Activated gamma-delta T cell treated with Interleukin-2 at 50 U/mL for 16 hours (primary cell): ENCODE measurements at regions not wholly inside any gene's neighbourhood (a gene's known extent, or its start where the extent isn't known, plus 50 kb on each side); places are given as distances from the start of the nearest gene placed in this dataset.

Source experiments
- DNase-seq: peaks from one replicate; pipeline ENCODE4 v3.0.0-alpha.2; 2020

GRCh38 chr4:54988655-54989054, 136.7 kb downstream of the KDR start:
- no peak for DNase-seq

GRCh38 chr4:54986095-54986846, 139.1 kb downstream of the KDR start:
- DNase-seq: no peak

GRCh38 chr4:54976682-54977081, 148.7 kb downstream of the KDR start:
- DNase-seq: no peak

GRCh38 chr4:54976031-54976430, 149.4 kb downstream of the KDR start:
- DNase-seq: no peak

- no peak for DNase-seq
These were observed 151.6 kb downstream of the KDR start for GRCh38 chr4:54973784-54974183.

GRCh38 chr4:54971474-54971950, 153.9 kb downstream of the KDR start:
- no peak for DNase-seq

GRCh38 chr4:54967289-54967688, 158.1 kb downstream of the KDR start:
- no peak for DNase-seq

GRCh38 chr4:54961357-54961975, 163.9 kb downstream of the KDR start:
- DNase-seq: no peak

GRCh38 chr4:54959651-54960116, 165.7 kb downstream of the KDR start:
- no peak for DNase-seq

- no peak for DNase-seq
These were observed 166.3 kb downstream of the KDR start for GRCh38 chr4:54959131-54959530.

GRCh38 chr4:54958236-54958635, 167.2 kb downstream of the KDR start:
- no peak for DNase-seq

- no peak for DNase-seq
These were observed 170.6 kb downstream of the KDR start for GRCh38 chr4:54954656-54955388.

- no peak for DNase-seq
These were observed 178.7 kb downstream of the KDR start for GRCh38 chr4:54946741-54947140.

GRCh38 chr4:54945838-54946237, 179.6 kb downstream of the KDR start:
- DNase-seq: no peak

- DNase-seq: peak; percentile 12
These were observed 182.7 kb downstream of the KDR start for GRCh38 chr4:54942721-54943120.

GRCh38 chr4:54941994-54942552, 183.3 kb downstream of the KDR start:
- peak; percentile 40 for DNase-seq

- no peak for DNase-seq
These were observed 184.2 kb downstream of the KDR start for GRCh38 chr4:54940996-54941865.

- DNase-seq: no peak
These were observed 187.9 kb downstream of the KDR start for GRCh38 chr4:54937501-54937900.

GRCh38 chr4:54933579-54933978, 191.8 kb downstream of the KDR start:
- DNase-seq: no peak

- no peak for DNase-seq
These were observed 195.2 kb downstream of the KDR start for GRCh38 chr4:54930226-54930625.

- DNase-seq: no peak
These were observed 195.9 kb downstream of the KDR start for GRCh38 chr4:54929459-54929858.

GRCh38 chr4:54924891-54925290, 200.5 kb downstream of the KDR start:
- no peak for DNase-seq
